ENCODE measurements at regions not wholly inside any gene's neighbourhood (a gene's known extent, or its start where the extent isn't known, plus 50 kb on each side); places are given as distances from the start of the nearest gene placed in this dataset.

GRCh38 chr2:152822676-152823075 is 104.3 kb downstream of the ARL6IP6 start:
- Histone ChIP-seq H3K79me2 (ENCODE audit: insufficient read depth, low read length) (no peaks in the 10 kb centered on the region), H3K36me3 (ENCODE audit: low read length) (no peaks in the 10 kb centered on the region), H3K4me2 (ENCODE audit: low read depth, low read length, poor library complexity, severe bottlenecking) (no peak overlapping the region), H3K4me3 (ENCODE audit: insufficient read depth, low read length, poor library complexity, severe bottlenecking) (no peak overlapping the region), H3K27me3 (ENCODE audit: low read length) (no peaks in the 10 kb centered on the region), H3K9me2 (replicated peaks; ENCODE audit: insufficient read depth, low read length) (no peaks in the 10 kb centered on the region), H2AFZ (ENCODE audit: low read depth, low read length, severe bottlenecking) (no peak overlapping the region), H4K20me1 (ENCODE audit: low read depth, low read length) (no peaks in the 10 kb centered on the region), H3F3A (ENCODE audit: insufficient read depth) (no peaks in the 10 kb centered on the region), H3K9ac (ENCODE audit: low read length) (no peak overlapping the region), H3K27ac (ENCODE audit: low read depth, low read length) (no peak overlapping the region), H3K9me3 (ENCODE audit: insufficient read depth, low read length) (no peaks in the 10 kb centered on the region)
- no peak for TF ChIP-seq EZH2phosphoT487 (conservative IDR thresholded peaks at IDR 0.05; ENCODE audit: low read length)
- no peak for TF ChIP-seq CTCF (IDR thresholded peaks at IDR 0.05; ENCODE audit: insufficient read depth, low read length, poor library complexity, severe bottlenecking)

GRCh38 chr2:152820048-152820447 is 101.6 kb downstream of the ARL6IP6 start:
- Histone ChIP-seq H3K4me3 (ENCODE audit: insufficient read depth, low read length, poor library complexity, severe bottlenecking) (no peak overlapping the region), H4K20me1 (ENCODE audit: low read depth, low read length) (no peaks in the 10 kb centered on the region), H3K79me2 (ENCODE audit: insufficient read depth, low read length) (no peaks in the 10 kb centered on the region), H3F3A (ENCODE audit: insufficient read depth) (no peaks in the 10 kb centered on the region), H3K36me3 (ENCODE audit: low read length) (no peaks in the 10 kb centered on the region), H3K4me2 (ENCODE audit: low read depth, low read length, poor library complexity, severe bottlenecking) (no peak overlapping the region), H2AFZ (ENCODE audit: low read depth, low read length, severe bottlenecking) (no peak overlapping the region), H3K9ac (ENCODE audit: low read length) (no peak overlapping the region), H3K9me3 (ENCODE audit: insufficient read depth, low read length) (no peaks in the 10 kb centered on the region), H3K27me3 (ENCODE audit: low read length) (no peaks in the 10 kb centered on the region), H3K27ac (ENCODE audit: low read depth, low read length) (no peak overlapping the region), H3K9me2 (replicated peaks; ENCODE audit: insufficient read depth, low read length) (no peaks in the 10 kb centered on the region)
- TF ChIP-seq EZH2phosphoT487 (conservative IDR thresholded peaks at IDR 0.05; ENCODE audit: low read length) (no peak), CTCF (IDR thresholded peaks at IDR 0.05; ENCODE audit: insufficient read depth, low read length, poor library complexity, severe bottlenecking) (no peak)

GRCh38 chr2:152815634-152816257 is 97.3 kb downstream of the ARL6IP6 start:
- TF ChIP-seq EZH2phosphoT487 (conservative IDR thresholded peaks at IDR 0.05; ENCODE audit: low read length) (no peak), CTCF (IDR thresholded peaks at IDR 0.05; ENCODE audit: insufficient read depth, low read length, poor library complexity, severe bottlenecking) (no peak)
- Histone ChIP-seq H3F3A (ENCODE audit: insufficient read depth) (no peaks in the 10 kb centered on the region), H3K9me3 (ENCODE audit: insufficient read depth, low read length) (no peaks in the 10 kb centered on the region), H3K4me3 (ENCODE audit: insufficient read depth, low read length, poor library complexity, severe bottlenecking) (no peak overlapping the region), H3K27me3 (ENCODE audit: low read length) (no peaks in the 10 kb centered on the region), H3K9me2 (replicated peaks; ENCODE audit: insufficient read depth, low read length) (no peaks in the 10 kb centered on the region), H4K20me1 (ENCODE audit: low read depth, low read length) (no peaks in the 10 kb centered on the region), H3K4me2 (ENCODE audit: low read depth, low read length, poor library complexity, severe bottlenecking) (no peak overlapping the region), H3K9ac (ENCODE audit: low read length) (no peak overlapping the region), H3K79me2 (ENCODE audit: insufficient read depth, low read length) (no peaks in the 10 kb centered on the region), H2AFZ (ENCODE audit: low read depth, low read length, severe bottlenecking) (no peak overlapping the region), H3K27ac (ENCODE audit: low read depth, low read length) (no peak overlapping the region), H3K36me3 (ENCODE audit: low read length) (no peaks in the 10 kb centered on the region)

Measured in SU-DHL-6 (cell line).